ENCODE measurements at regions not wholly inside any gene's neighbourhood (a gene's known extent, or its start where the extent isn't known, plus 50 kb on each side); places are given as distances from the start of the nearest gene placed in this dataset.

DNA sequence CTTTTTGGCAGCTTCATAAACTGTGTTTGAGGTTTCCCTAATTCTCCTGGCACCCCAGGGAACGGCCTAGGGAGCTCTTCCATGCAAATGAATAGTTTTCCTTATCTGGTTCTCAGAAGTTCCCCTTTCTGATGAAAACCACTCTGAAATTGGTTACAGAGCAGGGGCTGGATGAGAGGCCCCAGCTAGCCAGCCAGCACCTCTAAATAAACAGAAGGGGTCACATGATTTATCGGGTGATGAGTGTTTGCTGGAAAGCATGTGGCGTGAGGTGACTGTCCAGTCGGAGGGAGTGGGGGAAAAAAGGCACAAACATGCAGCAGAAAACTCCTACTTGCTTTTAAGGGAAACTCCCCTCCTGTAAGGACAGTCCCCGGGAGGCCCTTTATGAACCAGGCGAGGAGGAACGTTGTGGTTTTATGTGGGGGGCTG, 261.2 kb upstream of the ANKRD55 start:
- intact Hi-C loops (cut with micrococcal nuclease) = no loop called here

DNA sequence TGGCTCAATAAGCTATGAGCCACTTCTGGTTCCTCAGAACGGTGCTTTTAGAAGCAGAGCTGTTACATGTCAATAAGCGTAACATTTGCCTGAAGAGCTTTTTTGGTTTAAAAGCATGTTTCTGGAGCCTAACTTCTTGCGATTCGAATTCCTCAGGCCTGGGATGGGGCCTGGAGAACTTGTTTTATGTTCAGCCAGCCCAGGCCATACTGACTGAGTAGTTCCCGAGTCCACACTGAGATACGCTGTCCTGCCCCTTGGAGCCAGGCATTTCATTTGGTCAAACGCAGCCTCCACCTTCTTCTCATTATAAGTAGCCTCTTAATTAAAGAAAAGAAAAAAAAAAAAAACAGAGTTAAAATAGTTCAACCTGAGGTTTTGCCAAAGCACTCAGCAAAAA, 260.6 kb upstream of the ANKRD55 start:
- intact Hi-C loops (cut with micrococcal nuclease) = no loop called here

GRCh38 chr5:56493308-56493707, 260.2 kb upstream of the ANKRD55 start:
- intact Hi-C loops (cut with micrococcal nuclease) = no loop called here

- intact Hi-C loops (cut with micrococcal nuclease) = no loop called here
Measured at GRCh38 chr5:56492812-56493211, 259.7 kb upstream of the ANKRD55 start.

DNA sequence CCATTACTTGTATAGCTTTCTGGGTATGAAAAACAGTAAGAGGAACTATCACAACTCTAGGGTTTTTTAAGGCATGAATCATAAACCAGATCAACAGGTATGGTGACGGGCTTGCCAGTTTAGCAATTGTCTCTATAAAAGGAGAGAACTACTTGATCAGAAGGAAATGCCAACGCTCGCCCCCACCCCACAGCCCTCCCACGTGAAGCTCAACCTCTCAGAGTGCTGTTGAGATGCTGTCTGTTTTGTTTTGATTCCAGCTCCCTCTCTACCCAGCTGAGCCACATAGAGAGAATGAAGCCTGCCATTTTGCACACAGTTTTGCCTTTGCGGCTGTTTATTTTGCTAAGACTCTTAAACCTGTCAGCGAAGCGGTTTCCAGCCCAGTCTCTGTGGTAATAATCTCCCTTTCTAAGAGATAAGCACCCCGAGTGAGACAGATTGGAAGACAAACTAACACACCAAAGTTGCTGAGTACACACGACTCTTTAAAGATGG, 257.9 kb upstream of the ANKRD55 start:
- intact Hi-C loops (cut with micrococcal nuclease) = no loop called here

- intact Hi-C loops (cut with micrococcal nuclease) = no loop called here
Measured at GRCh38 chr5:56489272-56489671, 256.1 kb upstream of the ANKRD55 start.

DNA sequence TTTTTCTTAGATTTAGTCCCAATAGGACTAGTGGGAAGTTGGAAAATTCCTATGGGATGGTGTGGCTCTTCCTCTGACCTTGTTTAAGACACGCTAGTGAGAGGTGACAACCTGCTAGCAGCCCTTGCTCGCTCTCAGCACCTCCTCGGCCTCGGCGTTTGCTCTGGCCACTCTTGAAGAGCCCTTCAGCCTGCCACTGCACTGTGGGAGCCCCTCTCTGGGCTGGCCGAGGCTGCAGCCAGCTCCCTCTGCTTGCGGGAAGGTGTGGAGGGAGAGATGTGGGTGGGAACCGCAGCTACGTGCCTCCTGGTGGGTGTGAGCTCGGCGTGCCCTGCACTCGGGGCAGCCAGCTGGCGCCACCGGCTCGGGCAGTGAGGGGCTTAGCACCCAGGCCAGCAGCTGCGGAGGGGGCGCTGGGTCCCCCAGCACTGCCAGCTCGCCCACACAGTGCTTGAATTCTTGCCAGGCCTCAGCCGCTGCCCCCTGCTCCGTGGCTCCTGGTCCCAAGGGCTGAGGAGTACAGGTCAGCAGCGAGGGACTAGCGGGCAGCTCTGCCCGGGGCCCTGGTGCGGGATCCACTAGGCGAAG, 254.5 kb upstream of the ANKRD55 start:
- intact Hi-C loops (cut with micrococcal nuclease) = no loop called here

DNA sequence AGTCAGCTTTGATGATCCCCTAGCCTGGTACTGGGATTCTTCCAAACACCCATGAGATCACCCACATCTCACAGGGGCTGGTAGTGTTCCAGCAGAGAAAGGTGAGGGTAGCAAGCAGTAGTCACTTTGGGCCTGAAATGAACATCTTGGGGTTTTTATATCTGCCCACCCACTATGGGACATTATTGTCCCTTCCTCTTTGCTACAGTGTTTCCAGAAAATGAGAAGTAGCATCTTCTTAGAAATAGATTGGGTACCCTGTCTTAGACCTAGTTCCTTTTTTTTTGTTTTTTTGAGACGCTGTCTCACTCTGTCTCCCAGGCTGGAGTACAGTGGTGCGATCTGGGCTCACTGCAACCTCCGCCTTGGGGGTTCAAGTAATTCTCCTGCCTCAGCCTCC, 249.2 kb upstream of the ANKRD55 start:
- intact Hi-C loops (cut with micrococcal nuclease) = loop anchor here (5.0 kb wide), 4 partner anchors 105 to 255 kb away; no protein-coding TSS in a partner anchor

GRCh38 chr5:56481428-56482357, 248.6 kb upstream of the ANKRD55 start:
- intact Hi-C loops (cut with micrococcal nuclease) = loop anchor here (2.0 to 5.0 kb wide), 5 partner anchors 106 to 335 kb away; no protein-coding TSS in a partner anchor

DNA sequence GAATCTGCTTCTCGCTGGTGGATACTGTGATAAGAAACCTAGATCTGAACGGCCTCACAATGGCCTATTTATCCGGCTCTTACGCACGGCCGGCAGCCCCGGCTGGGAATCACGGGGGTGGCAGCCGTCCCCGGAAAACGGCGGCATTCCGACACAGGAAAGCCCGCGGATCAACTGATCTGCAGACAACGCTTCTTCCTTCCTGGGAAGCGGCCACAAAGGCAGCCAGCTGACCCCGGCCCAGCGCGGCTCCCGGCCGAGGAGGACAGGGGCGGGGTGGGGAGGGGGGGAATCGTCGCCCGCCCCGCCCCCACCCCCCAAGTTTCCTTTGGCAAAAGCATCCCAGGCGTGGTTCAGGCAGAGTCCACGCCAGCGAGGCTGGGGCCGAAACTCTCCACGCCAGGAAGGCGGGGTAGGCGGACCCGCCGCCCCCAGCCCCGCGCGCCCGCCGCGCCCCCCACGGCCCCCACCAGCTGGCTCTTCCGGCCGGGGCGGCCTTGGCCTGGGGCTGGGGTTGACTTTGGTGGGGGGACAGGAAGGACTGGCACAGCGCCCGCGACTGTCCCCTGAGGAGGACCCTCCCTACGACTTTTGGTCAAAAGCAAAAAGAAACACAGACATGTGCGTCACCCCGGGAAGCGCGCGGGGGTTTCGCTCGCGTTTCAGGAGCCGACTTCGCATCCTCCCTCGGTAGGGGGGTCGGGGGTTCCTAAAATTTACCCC, 247.7 kb upstream of the ANKRD55 start:
- intact Hi-C loops (cut with micrococcal nuclease) = loop anchor here (2.0 to 5.0 kb wide), 5 partner anchors 106 to 336 kb away; no protein-coding TSS in a partner anchor

DNA sequence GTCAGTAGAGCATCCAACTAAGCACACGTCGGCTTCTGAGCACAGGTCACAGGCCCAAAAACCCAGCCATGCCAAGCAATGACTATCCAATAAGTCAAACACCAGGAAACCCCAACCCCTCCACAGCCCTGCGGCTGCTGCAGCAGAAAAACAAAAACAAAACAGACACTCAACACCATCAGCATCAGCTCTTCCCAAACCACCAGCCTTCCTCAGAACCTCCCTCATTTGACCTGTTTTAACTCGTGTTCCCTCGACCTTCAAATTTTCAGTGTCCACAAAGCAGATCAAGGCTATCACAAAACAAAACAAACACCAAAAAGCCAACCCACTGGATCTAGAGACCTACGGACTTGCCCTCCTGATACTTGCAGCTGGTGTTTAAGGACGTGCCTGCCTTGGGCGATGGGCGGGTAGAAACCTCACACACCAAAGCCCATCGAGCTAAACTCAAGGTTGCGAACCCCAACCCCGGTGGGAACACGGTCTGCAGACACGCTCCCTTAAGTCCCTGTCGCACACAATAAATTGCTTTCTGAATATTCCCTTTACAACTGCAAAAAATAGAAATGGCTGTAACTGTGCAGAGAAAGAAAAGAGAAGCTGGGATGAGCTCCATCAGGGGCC, 247.1 kb upstream of the ANKRD55 start:
- intact Hi-C loops (cut with micrococcal nuclease) = loop anchor here (2.0 to 5.0 kb wide), 5 partner anchors 107 to 337 kb away; no protein-coding TSS in a partner anchor

DNA sequence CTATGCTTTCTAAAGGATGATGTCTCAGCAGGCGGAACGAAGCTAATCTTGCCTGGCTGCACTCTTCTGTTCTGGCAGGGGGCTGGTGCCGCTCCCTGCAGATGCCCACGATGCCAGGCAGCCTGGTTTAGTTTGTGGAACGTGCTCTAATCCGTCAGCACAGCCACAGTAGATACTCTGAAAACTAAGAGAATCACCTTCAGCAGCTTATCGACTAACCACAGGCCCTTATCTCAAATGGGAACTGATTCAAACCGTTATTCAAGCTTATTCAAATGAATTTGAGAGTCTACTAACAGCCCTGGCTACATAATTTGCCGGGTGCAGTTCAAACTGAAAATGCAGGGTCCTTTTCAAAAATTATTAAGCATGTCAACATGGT, 246.6 kb upstream of the ANKRD55 start:
- intact Hi-C loops (cut with micrococcal nuclease) = loop anchor here (1.0 to 5.0 kb wide), 6 partner anchors 108 to 337 kb away; no protein-coding TSS in a partner anchor

GRCh38 chr5:56479126-56479525, 246.0 kb upstream of the ANKRD55 start:
- intact Hi-C loops (cut with micrococcal nuclease) = loop anchor here (1.0 kb wide), 1 partner anchor 150 kb away; no protein-coding TSS in a partner anchor

DNA sequence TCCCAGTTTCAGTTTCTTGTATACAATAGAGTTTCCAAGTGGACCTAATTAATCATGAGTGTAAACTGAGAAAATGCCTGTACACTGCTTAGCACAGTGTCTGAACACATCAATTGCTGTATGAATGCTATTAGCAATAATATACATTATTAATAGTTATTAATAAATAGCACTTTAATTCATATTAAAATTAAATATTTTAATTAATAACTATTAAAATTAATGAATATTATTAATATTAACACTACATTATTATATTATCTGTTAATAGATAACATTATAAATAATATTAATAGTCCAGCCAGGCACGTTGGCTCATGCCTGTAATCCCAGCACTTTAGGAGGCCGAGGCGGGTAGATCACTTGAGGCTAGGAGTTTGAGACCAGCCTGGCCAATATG, 244.9 kb upstream of the ANKRD55 start:
- intact Hi-C loops (cut with micrococcal nuclease) = no loop called here

- intact Hi-C loops (cut with micrococcal nuclease) = no loop called here
Measured at GRCh38 chr5:56476487-56476856, 243.3 kb upstream of the ANKRD55 start.

- intact Hi-C loops (cut with micrococcal nuclease) = no loop called here
Measured at GRCh38 chr5:56475689-56476486, 242.8 kb upstream of the ANKRD55 start.

DNA sequence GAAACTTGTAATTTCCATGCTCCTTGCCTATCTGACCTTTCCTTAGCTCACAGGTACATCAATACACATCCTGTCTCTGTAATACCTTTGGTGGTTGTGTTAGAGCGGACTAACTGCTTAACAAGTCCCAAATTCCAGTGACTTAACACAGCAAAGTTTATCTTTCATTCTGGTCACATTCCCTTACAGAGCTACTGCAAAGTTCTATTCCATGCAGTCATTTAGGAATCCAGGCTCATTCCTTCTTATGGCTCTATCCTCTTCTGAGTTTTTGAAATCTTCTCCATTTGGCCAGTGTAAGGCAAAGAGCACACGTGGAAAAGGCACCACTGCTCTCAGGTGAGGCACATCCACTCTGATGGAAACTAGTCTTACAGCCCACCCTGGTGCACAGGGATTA, 238.6 kb upstream of the ANKRD55 start:
- intact Hi-C loops (cut with micrococcal nuclease) = no loop called here

DNA sequence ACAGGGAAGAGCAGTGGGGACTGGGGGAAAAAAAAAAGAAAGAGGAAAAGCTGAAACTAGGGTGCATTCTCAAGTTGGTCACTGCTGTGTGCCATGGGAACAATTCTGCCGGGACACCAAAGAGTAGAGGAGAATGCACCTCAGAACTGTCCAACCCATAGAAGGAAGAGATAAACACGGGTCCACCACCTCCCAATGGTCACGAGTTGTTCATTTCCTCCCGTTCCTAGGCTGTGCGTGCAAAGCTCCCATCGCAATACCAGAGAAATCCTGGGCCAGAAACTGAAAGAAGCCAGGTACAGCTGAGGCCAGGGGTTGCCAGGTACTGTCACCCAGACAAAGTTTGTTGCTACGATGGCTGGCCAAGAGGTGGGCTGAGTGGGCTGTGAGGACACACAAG, 236.9 kb upstream of the ANKRD55 start:
- intact Hi-C loops (cut with micrococcal nuclease) = no loop called here

GRCh38 chr5:56468277-56468676, 235.1 kb upstream of the ANKRD55 start:
- intact Hi-C loops (cut with micrococcal nuclease) = no loop called here

GRCh38 chr5:56467176-56467717, 234.1 kb upstream of the ANKRD55 start:
- intact Hi-C loops (cut with micrococcal nuclease) = no loop called here
